ENCODE measurements at regions not wholly inside any gene's neighbourhood (a gene's known extent, or its start where the extent isn't known, plus 50 kb on each side); places are given as distances from the start of the nearest gene placed in this dataset.

DNA sequence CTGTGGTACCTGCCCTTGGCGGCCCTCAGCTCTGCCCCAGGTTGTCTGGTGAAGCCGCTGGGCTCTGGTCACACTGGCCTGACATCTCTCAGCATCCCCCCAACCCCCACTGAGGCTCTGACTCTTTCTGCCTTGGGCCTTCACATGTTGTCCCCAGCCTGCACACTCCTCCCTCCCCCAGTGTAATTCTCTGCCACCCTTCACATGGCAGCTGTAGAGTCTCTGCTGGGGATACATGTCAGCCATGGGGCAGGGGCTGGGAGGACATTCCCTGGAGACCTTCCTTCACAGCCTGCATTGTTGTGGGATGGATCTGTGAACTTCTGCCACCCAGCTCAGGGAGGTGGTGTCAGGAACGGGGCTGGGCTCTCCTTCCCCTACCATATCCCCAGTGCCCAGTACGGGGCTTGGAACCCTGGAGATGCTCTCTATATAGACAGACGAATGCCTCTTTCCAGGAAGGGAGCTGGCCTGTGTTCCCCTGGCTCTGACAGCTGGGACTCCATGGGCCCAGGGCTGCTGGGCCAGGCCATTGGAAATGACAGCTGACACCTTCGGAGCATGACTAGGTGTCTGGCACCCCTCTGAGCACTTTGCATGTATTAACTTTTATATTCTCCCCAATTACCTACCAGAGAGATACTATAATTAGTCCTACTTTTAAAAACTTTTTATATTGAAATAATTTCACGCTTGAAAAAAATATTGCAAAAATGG, 151.5 kb downstream of the INHBB start:
- TF ChIP-seq, protein P1, sequence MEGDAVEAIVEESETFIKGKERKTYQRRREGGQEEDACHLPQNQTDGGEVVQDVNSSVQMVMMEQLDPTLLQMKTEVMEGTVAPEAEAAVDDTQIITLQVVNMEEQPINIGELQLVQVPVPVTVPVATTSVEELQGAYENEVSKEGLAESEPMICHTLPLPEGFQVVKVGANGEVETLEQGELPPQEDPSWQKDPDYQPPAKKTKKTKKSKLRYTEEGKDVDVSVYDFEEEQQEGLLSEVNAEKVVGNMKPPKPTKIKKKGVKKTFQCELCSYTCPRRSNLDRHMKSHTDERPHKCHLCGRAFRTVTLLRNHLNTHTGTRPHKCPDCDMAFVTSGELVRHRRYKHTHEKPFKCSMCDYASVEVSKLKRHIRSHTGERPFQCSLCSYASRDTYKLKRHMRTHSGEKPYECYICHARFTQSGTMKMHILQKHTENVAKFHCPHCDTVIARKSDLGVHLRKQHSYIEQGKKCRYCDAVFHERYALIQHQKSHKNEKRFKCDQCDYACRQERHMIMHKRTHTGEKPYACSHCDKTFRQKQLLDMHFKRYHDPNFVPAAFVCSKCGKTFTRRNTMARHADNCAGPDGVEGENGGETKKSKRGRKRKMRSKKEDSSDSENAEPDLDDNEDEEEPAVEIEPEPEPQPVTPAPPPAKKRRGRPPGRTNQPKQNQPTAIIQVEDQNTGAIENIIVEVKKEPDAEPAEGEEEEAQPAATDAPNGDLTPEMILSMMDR (IDR thresholded peaks at IDR 0.05), result no peak
- TF ChIP-seq POLR2A (IDR thresholded peaks at IDR 0.05), result no peak

Measured in heart left ventricle (tissue), 13 donors.